ENCODE measurements at regions not wholly inside any gene's neighbourhood (a gene's known extent, or its start where the extent isn't known, plus 50 kb on each side); places are given as distances from the start of the nearest gene placed in this dataset.

- TF ChIP-seq ZNF687 (IDR thresholded peaks at IDR 0.05) (no peak), ATF7 (IDR thresholded peaks at IDR 0.05; ENCODE audit: low read depth) (no peak)
Observed at GRCh38 chr11:43994196-43994595, 51.8 kb downstream of the C11orf96 start (continued).

- in situ Hi-C loops (cut with MboI) (no loop called here), intact Hi-C loops (cut with micrococcal nuclease; ENCODE audit: unreplicated experiment) (no loop called here)
- RAD21 ChIA-PET (ENCODE audit: unreplicated experiment) = no interaction called here
- SMC1A ChIA-PET (ENCODE audit: uncharacterized antibody, unreplicated experiment) = no interaction called here
- Histone ChIP-seq H3K27ac (ENCODE audit: control insufficient read depth, insufficient read depth) (no peak overlapping the region), H3K9me3 (replicated peaks; ENCODE audit: control insufficient read depth, insufficient read depth, low read length) (no peaks in the 10 kb centered on the region), H3K9ac (ENCODE audit: control insufficient read depth, insufficient read depth, low read length) (no peak overlapping the region), H2AFZ (ENCODE audit: control insufficient read depth, low read depth, low read length) (no peak overlapping the region), H3K4me3 (no peak overlapping the region), H3K79me2 (ENCODE audit: control insufficient read depth, insufficient read depth, low read length) (no peaks in the 10 kb centered on the region), H4K20me1 (ENCODE audit: control insufficient read depth, insufficient read depth) (no peaks in the 10 kb centered on the region), H3K4me2 (ENCODE audit: control insufficient read depth, insufficient read depth) (no peak overlapping the region), H3K4me1 (ENCODE audit: control insufficient read depth, insufficient read depth, low read length) (peaks cover 3% of the 10 kb centered on the region; the same call in 1 of the 2 replicates), H3K27me3 (replicated peaks in 1 of 2; ENCODE audit: control insufficient read depth in 2 of 2, insufficient read depth in 2 of 2, low read length in 1 of 2) (no peaks in the 10 kb centered on the region), H3K36me3 (ENCODE audit: control insufficient read depth in 2 of 2, insufficient read depth in 2 of 2, low read length in 1 of 2) (no peaks in the 10 kb centered on the region)
- FAIRE-seq = no peak
- WGBS (ENCODE audit: insufficient coverage, insufficient replicate concordance, low lambda C conversion rate, missing lambda C conversion rate) = 33% methylated on average over 4 of the region's 4 CpGs
- no peak for ATAC-seq
- CTCF ChIA-PET = no interaction called here
- DNase-seq (ENCODE audit: low read depth, low spot score) = no peak
- POLR2A ChIA-PET = no interaction called here
- BruUV-seq (replicated peaks) = no TSS peak
- TF ChIP-seq EZH2 (IDR thresholded peaks at IDR 0.05; ENCODE audit: borderline replicate concordance, control insufficient read depth, low read depth, low read length) = no peak
- no peak for TF ChIP-seq CBX5 (IDR thresholded peaks at IDR 0.05; ENCODE audit: low read depth)
- TF ChIP-seq RAD51 (IDR thresholded peaks at IDR 0.05) = no peak
- TF ChIP-seq CEBPB (IDR thresholded peaks at IDR 0.05; ENCODE audit: borderline replicate concordance in 1 of 2, low read depth in 2 of 2, low read length in 2 of 2) = no peak
- TF ChIP-seq SUZ12 (IDR thresholded peaks at IDR 0.05; ENCODE audit: unreplicated experiment) = no peak
- no peak for TF ChIP-seq IRF3 (IDR thresholded peaks at IDR 0.05)
- TF ChIP-seq CBFB (IDR thresholded peaks at IDR 0.05; ENCODE audit: low read depth) = no peak
- no peak for TF ChIP-seq ZNF24 (IDR thresholded peaks at IDR 0.05)
- no peak for TF ChIP-seq FOXK2 (IDR thresholded peaks at IDR 0.05)
- no peak for TF ChIP-seq SKIL (IDR thresholded peaks at IDR 0.05; ENCODE audit: low read depth, poor library complexity, severe bottlenecking)
- TF ChIP-seq SREBF2 (IDR thresholded peaks at IDR 0.05; ENCODE audit: low read length) = no peak
- TF ChIP-seq SP1 (IDR thresholded peaks at IDR 0.05; ENCODE audit: low read depth, low read length) = no peak
- no peak for TF ChIP-seq ZNF217 (IDR thresholded peaks at IDR 0.05)
Observed at GRCh38 chr11:43996318-43996717, 51.5 kb upstream of the ACCSL start.
